Upper lobe of left lung (tissue), 4 donors: ENCODE measurements at regions not wholly inside any gene's neighbourhood (a gene's known extent, or its start where the extent isn't known, plus 50 kb on each side); places are given as distances from the start of the nearest gene placed in this dataset.

ENCODE experiments used
- POLR2A ChIP-seq, 4 donors: fragments of 450-650 bp; IDR thresholded peaks; one replicate each; pipeline ENCODE4 v1.5.1; 2016 to 2017; ENCODE audit warnings: antibody characterized with exemption in 4 of 4, mild to moderate bottlenecking in 2 of 4
- TF ChIP-seq, protein P1 (sequence below), 6 experiments: fragments of 450-650 bp in 4 of 6; fragments of 200-600 bp in 2 of 6; sonication (generic) in 2 of 6; IDR thresholded peaks; one replicate each; pipeline ENCODE4 v1.5.1; 2016 to 2019; ENCODE audit warnings: antibody characterized with exemption in 6 of 6

DNA sequence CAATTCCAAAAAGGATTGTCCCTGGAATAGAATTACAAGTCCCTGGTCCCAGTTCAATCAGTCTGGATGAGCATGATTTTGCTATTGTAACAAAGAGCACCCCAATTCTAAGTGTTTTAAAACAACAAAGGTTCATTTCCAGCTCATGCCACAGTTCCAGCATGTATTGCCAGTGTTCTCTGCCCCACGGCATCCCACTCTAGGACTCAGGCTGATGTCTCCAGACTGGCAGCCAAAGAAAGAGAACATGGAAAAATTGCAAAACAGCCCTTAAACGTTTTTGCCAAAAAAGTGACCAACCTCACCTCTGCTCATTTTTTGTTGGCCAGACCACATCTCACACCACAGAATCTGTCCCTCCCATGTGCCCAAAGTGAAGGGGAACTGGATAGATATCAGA, 116.0 kb upstream of the PLXNC1 start:
- TF ChIP-seq, protein P1, sequence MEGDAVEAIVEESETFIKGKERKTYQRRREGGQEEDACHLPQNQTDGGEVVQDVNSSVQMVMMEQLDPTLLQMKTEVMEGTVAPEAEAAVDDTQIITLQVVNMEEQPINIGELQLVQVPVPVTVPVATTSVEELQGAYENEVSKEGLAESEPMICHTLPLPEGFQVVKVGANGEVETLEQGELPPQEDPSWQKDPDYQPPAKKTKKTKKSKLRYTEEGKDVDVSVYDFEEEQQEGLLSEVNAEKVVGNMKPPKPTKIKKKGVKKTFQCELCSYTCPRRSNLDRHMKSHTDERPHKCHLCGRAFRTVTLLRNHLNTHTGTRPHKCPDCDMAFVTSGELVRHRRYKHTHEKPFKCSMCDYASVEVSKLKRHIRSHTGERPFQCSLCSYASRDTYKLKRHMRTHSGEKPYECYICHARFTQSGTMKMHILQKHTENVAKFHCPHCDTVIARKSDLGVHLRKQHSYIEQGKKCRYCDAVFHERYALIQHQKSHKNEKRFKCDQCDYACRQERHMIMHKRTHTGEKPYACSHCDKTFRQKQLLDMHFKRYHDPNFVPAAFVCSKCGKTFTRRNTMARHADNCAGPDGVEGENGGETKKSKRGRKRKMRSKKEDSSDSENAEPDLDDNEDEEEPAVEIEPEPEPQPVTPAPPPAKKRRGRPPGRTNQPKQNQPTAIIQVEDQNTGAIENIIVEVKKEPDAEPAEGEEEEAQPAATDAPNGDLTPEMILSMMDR (IDR thresholded peaks at IDR 0.05), result no peak
- no peak for TF ChIP-seq POLR2A (IDR thresholded peaks at IDR 0.05)
